GM18520 (cell line): ENCODE measurements at regions not wholly inside any gene's neighbourhood (a gene's known extent, or its start where the extent isn't known, plus 50 kb on each side); places are given as distances from the start of the nearest gene placed in this dataset.

ENCODE experiments used
- ATAC-seq: cut with Tn5 transposase; IDR thresholded peaks from one replicate; pipeline ENCODE4 v1.9.1; 2021; ENCODE audit not compliant: unreplicated experiment

- no peak for ATAC-seq
These were observed 70.0 kb upstream of the NR3C1 start for GRCh38 chr5:143473481-143473880.

- ATAC-seq: no peak
These were observed 69.1 kb upstream of the NR3C1 start for GRCh38 chr5:143472576-143472975.

DNA sequence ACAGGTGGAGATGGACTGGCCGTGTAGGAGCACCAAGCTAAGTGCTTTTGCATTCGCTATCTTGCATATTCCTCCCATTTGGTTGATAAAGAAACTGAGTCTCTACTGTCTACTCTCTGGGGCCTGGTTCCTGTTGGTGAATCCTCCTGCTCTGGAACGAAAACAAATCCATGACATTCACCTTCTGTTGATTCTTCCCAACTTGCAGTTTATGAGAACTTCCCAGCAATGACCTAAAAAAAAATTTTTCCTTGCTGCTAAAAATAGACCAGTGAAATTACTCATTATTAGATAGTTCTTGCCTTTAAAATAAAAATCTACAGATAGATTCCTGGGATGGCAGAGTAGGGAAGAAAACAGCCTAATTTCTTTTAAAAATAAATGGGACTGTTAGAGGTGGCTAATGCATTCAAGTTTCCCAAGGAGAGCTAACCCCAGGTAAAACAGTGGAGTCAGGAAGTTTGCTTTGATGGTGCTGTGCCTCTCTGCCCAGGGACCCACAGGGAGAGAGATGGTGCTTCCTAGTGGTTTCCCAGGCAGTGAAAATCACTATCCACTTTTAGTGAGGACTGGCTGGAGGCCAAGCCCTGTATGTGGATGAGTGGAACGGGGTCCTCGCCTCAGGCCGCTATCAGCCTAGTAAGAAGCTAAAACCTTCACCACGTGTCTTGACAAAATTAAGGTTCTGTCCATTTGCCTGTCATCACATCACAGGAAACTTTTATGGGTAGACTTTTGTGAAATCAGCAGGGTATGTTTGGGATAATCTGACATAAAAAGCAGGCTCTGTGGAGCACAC, 68.4 kb upstream of the NR3C1 start:
- ATAC-seq: no peak

DNA sequence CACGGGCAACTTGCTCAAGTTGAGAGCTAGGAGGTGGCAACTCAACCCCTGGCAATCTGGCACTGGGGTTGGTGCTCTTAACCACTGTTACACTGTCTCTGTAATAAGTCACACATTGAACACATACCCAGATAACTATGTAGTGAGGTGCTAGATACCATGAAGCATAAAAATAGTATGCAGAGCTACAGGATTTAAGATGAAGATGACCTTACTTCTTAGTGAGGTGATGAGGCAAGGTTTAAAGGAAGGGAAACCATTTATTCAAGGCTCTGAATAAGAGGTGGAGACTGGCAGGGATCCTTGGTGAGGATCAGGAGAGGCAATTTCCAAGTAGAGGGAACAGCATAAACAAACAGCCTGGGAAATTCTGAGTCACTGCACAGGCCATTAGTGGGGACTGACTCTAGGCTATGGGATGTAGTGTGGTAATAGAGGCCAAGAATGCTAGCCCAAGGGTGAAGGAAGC, 67.6 kb upstream of the NR3C1 start:
- no peak for ATAC-seq

GRCh38 chr5:143470120-143470519, 66.6 kb upstream of the NR3C1 start:
- no peak for ATAC-seq

DNA sequence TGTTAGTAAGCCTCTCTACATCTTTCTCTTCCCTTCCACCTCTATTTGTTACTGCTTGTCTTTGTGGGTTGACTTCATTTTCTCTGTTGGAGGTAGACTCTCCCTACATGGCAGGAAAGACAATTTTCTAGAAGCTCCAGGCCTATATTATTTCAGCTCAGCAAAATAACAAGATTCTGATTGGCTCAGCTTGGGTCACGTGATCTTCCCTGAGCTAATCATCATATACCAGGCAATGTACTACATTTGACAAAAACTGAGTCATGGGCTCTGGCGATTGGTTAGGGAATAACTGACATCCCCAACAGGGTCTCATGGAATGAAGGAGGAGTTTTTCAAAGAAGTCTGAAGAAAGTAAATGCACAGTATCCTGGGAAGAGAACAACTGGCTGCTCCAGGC, 65.6 kb upstream of the NR3C1 start:
- ATAC-seq: no peak

GRCh38 chr5:143466632-143467031, 63.1 kb upstream of the NR3C1 start:
- ATAC-seq: no peak

GRCh38 chr5:143464723-143465490, 61.4 kb upstream of the NR3C1 start:
- ATAC-seq: no peak

DNA sequence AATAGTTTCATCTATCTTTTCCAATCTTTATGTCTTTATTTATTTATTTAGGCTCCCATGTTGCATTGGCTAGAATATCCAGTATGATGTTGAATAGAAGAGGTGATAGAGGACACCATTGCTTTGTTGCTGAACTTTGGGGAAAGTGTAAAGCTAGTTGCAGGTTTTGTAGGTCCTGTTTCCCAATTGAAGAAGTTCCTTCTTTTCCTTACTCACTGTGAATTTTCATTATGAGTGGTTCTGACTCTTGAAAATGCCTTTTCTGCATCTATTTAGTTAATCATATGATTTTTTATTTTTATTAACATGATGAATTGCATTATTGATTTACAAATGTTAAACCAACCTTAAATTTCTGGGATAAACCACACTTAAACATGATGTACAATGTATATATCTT, 58.9 kb upstream of the NR3C1 start:
- ATAC-seq: no peak

- no peak for ATAC-seq
These were observed 55.9 kb upstream of the NR3C1 start for GRCh38 chr5:143459433-143459832.

DNA sequence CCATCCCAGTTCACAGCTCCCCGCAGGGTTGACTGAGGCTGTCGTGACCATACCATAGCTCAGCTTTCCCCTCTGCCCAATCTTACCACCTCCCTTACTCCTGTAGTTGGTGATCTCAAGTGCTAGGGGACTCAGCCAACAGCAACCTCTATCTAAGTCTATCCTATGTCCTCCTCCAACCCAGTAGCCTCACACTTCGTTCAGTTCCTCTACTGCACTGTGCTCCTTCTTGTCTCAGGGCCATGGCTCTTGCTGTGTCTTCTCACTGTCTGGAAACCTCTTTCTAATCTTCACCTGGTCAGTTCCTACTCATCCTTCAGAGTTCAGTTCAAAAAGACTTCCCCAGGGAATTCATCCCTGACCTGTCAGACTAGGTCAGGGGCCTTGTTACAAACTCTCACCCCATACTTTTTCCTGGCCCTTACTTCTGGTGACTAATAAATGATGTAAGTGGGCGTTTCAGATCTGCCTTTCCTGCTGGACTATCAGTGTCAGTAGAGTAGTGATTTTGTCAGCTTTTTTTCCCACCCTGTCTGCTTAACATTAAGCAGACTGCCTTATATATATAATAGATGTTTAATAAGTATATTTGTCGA, 53.6 kb upstream of the NR3C1 start:
- no peak for ATAC-seq

GRCh38 chr5:143454936-143455516, 51.5 kb upstream of the NR3C1 start:
- ATAC-seq: no peak

DNA sequence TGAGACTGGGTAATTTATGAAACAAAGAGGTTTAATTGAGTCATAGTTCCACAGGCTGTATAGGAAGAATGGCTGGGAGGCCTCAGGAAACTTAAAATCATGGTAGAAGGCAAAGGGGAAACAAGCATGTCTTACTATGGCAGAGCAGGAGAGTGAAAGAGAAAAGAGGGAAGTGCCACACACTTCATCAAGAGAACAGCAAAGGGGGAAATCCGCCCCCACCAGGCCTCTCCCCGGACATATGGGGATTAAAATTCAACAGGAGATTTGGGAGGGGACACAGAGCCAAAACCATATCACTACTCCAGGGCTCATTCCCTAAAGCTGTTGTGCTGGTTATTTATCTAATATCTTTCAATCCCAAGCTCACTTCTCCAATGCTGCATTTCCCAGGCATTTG, 50.2 kb upstream of the NR3C1 start:
- ATAC-seq: no peak
